ENCODE measurements at regions not wholly inside any gene's neighbourhood (a gene's known extent, or its start where the extent isn't known, plus 50 kb on each side); places are given as distances from the start of the nearest gene placed in this dataset.

DNA sequence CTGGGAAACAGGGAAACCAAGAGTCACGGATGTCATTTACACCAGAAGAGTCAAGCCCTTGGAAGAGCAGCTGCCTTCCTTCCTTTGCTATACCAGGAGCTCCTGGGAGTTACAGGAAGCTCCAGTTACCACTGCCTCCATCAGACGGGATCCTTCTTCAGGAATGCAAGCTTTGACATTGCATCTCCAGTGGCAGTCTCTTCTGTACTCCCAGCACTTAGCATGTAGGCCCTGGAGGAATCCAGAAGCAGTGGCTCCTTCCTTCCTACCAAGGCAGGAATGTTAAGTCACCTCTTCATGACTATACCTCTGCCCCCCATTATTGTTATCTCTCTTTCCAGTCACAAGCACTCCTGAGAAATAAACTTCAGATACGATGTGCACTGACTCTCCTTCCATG, 836.0 kb downstream of the MAFB start:
- no peak for FAIRE-seq

GRCh38 chr20:39851459-39851858, 837.6 kb downstream of the MAFB start:
- FAIRE-seq: no peak

- no peak for FAIRE-seq
Observed at GRCh38 chr20:39850821-39851330, 838.2 kb downstream of the MAFB start.

GRCh38 chr20:39850246-39850645, 838.8 kb downstream of the MAFB start:
- FAIRE-seq: no peak

GRCh38 chr20:39849664-39850063, 839.4 kb downstream of the MAFB start:
- no peak for FAIRE-seq

- FAIRE-seq: no peak
Observed at GRCh38 chr20:39849171-39849570, 839.9 kb downstream of the MAFB start.

DNA sequence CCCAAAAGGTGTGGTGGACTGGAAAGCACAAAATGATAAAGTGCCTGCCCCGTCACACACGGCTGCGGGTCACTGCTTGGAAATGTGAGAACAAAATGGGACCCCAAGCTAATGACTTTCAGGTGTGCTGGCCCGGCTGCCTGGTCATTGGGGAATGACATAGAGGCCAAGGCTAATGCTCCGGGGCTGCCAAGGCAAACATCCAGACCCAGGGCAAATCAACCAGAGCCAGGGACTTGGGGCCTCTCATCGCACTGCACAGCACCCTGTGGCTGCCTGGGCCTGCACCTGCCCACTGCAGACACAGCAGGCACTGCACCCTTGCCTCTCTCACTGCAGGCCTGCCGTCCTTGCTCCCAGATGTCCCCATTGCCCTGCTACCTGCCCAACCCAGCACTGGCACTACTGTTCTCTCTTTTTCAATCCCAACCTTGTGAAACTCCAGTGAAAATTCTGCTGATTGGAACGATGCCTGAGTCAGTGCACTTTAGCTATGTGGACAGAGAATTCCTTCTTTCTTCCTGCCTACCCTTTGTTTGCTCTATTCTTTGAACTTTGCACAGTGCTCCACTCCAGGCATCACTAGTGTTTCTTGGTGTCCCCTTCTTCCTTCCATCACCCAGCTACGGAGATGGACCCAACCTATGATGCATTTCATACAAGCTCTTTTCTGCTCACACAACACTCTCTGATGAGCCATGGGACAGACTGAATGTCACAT, 849.5 kb downstream of the MAFB start:
- FAIRE-seq: no peak

GRCh38 chr20:39837561-39837960, 851.5 kb downstream of the MAFB start:
- no peak for FAIRE-seq

DNA sequence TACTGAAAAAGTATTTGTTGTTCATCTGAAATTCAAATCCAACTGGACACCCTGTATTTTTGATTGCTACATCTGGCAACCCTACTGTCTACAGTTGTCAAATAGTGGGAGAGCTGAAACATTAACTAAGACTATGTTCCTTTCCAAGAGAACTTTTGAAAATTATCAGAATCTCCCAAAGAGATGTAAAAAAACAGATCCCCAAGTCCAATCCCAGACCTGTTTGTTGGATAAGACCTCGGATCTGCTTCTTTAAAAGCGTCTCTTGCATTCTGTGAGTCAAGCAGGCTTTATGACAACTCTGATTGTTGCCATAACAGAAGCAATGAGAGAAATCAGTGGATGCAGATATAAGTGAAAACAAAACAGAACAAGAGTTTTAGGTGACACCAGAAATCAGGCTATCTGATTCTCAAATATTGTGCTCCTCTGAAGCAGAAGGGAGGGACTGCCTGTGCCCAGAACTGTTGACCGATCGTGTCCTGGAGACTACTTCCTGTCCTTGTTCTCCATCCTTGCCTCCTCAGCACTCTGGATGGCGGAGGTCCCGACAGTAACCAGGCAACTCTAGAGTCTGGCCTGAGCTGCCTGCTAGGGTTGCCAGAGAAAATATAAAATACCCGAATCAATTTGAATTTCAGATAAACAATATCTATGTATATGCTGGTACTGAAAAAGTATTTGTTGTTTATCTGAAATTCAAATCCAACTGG, 853.8 kb downstream of the MAFB start:
- FAIRE-seq: peak; percentile 99

DNA sequence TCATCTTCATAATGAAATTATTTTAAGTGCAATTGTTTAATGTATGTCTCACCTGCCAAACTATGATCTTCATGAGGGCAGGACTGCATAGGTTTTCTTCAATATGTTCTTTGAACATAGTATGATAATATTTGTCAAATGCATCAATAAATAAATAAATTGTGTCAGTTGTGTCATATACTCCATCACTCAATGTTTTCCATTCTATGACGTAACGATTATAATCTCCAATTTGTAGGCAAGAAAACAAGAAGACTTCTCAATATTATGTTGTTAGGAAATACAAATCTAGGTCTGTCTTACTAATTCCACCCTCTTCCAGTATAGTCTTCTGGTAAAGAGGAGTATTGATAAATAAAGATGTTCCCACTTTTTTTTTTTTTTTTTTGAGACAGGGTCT, 858.1 kb downstream of the MAFB start:
- no peak for FAIRE-seq

- no peak for FAIRE-seq
Observed at GRCh38 chr20:39829661-39830060, 859.4 kb downstream of the MAFB start.

DNA sequence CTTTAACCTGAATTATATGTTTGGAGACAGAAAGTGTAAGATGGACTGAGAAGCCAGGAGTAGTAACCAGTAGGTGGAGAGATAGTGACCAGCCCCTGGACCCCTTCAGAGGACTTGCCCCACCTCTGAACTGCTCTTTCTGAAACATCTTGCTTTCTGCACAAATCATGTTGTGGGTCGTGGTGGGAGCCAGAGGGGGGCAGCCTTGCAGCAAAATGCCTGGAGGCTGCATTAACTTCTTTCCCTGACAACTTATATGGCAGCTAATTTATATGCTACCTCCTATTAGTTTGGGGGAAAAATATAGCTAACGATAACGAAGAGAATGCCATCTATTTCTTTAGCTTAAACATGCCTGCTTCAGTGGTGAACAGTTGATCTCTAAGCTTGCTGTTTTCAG, 859.8 kb downstream of the MAFB start:
- FAIRE-seq: no peak

GRCh38 chr20:39825950-39826349, 863.1 kb downstream of the MAFB start:
- FAIRE-seq: no peak

GRCh38 chr20:39825524-39825923, 863.4 kb downstream of the DHX35 start:
- FAIRE-seq: no peak

DNA sequence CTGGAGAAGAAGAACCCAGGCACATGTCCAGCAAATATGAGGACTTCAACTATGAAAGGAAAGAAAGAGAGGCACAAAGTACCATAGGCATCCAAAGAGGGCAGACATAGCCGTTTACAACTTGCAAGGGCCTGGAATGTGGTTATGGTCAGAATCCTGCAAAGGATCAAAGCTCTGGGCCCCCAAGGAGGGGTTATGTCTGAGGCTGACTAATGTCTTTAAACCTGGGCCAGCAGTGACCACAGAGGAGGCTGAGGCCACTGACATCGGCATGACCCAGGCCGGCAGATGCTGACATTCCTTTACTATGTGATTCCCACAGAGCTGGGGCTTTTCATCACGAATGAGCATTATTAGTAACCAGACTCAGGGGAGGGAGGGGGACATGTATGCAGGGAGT, 861.1 kb downstream of the DHX35 start:
- FAIRE-seq: no peak

GRCh38 chr20:39822667-39823066, 860.5 kb downstream of the DHX35 start:
- peak; percentile 47 for FAIRE-seq

- FAIRE-seq: no peak
Observed at GRCh38 chr20:39813190-39813829, 851.2 kb downstream of the DHX35 start.

DNA sequence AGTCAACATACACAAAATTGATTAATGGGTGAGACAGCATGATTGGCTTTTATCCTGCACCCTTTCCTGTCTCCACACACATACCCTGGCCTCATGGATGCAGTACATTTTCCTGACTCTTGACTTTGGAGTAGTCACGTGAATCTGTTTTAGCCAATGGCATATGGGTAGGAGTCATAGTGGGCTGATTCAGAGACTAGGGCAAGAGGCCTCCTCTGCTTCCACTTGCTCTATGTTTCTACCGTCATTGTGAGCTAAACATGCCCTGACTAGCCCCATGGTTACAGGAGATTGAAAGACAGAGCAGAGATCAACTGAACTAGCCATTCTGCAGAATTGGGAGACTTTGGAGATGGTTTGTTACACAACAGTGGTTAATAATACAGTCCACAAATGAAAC, 850.0 kb downstream of the DHX35 start:
- no peak for FAIRE-seq

GRCh38 chr20:39810309-39810708, 848.2 kb downstream of the DHX35 start:
- no peak for FAIRE-seq

GRCh38 chr20:39808613-39809012, 846.5 kb downstream of the DHX35 start:
- FAIRE-seq: peak; percentile 72

GRCh38 chr20:39800548-39800947, 838.4 kb downstream of the DHX35 start:
- no peak for FAIRE-seq

GRCh38 chr20:39800111-39800510, 838.0 kb downstream of the DHX35 start:
- no peak for FAIRE-seq

GRCh38 chr20:39799366-39799965, 837.3 kb downstream of the DHX35 start:
- no peak for FAIRE-seq
